Neural cell (in vitro differentiated cells): ENCODE measurements at regions not wholly inside any gene's neighbourhood (a gene's known extent, or its start where the extent isn't known, plus 50 kb on each side); places are given as distances from the start of the nearest gene placed in this dataset.

Experiments
- H2AFZ ChIP-seq: fragments of 200-600, 300-800 bp; sonication (generic), shearing (Covaris generic); 2 replicates; pipeline ENCODE4 v1.6.0; 2014; ENCODE audit warnings: low read depth, mild to moderate bottlenecking, antibody characterized with exemption, low read length, moderate library complexity
- H3F3A ChIP-seq: fragments of 200-600 bp; shearing (Covaris generic); 2 replicates; pipeline ENCODE4 v1.6.1; 2016; ENCODE audit warnings: mild to moderate bottlenecking, moderate library complexity, mixed read lengths, antibody characterized with exemption, low read length; ENCODE audit not compliant: insufficient read depth, poor library complexity, severe bottlenecking
- H3K27ac ChIP-seq: fragments of 200-600, 300-800 bp; sonication (generic), shearing (Covaris generic); 2 replicates; pipeline ENCODE4 v1.5.1; 2014; ENCODE audit warnings: mild to moderate bottlenecking, low read length, moderate library complexity
- H3K27me3 ChIP-seq: fragments of 300-800, 200-600 bp; sonication (generic), shearing (Covaris generic); 2 replicates; pipeline ENCODE4 v1.6.0; 2014; ENCODE audit warnings: mild to moderate bottlenecking, low read depth, low read length, moderate library complexity; ENCODE audit not compliant: insufficient read depth
- H3K36me3 ChIP-seq: fragments of 300-800, 200-600 bp; sonication (generic), shearing (Covaris generic); 2 replicates; pipeline ENCODE4 v1.5.1; 2014; ENCODE audit warnings: mild to moderate bottlenecking, antibody characterized with exemption, low read length, moderate library complexity; ENCODE audit not compliant: insufficient read depth
- H3K4me2 ChIP-seq: fragments of 300-800, 200-600 bp; sonication (generic), shearing (Covaris generic); 2 replicates; pipeline ENCODE4 v1.6.0; 2014; ENCODE audit warnings: mild to moderate bottlenecking, low read length
- H3K4me3 ChIP-seq: fragments of 300-800, 200-600 bp; sonication (generic), shearing (Covaris generic); 2 replicates; pipeline ENCODE4 v1.5.1; 2014; ENCODE audit warnings: mild to moderate bottlenecking, low read length, moderate library complexity
- H3K79me2 ChIP-seq: fragments of 200-600 bp; shearing (Covaris generic); replicated peaks from 2 replicates; pipeline ENCODE4 v1.6.0; 2014; ENCODE audit warnings: mild to moderate bottlenecking, low read length, moderate library complexity; ENCODE audit not compliant: insufficient read depth
- H3K9ac ChIP-seq: fragments of 300-800, 200-600 bp; sonication (generic), shearing (Covaris generic); 2 replicates; pipeline ENCODE4 v1.6.1; 2016; ENCODE audit warnings: mild to moderate bottlenecking, low read length, mixed read lengths
- H3K9me2 ChIP-seq: fragments of 200-600 bp; shearing (Covaris generic); 2 replicates; pipeline ENCODE4 v1.6.1; 2016; ENCODE audit warnings: mild to moderate bottlenecking, low read length, mixed read lengths; ENCODE audit not compliant: insufficient read depth
- H3K9me3 ChIP-seq: fragments of 200-600, 300-800 bp; sonication (generic), shearing (Covaris generic); 2 replicates; pipeline ENCODE4 v1.6.1; 2016; ENCODE audit warnings: mild to moderate bottlenecking, mixed run types, low read length, moderate library complexity, mixed read lengths
- H4K20me1 ChIP-seq: fragments of 200-600 bp; shearing (Covaris generic); 2 replicates; pipeline ENCODE4 v1.6.1; 2016; ENCODE audit warnings: mild to moderate bottlenecking, mixed run types; ENCODE audit not compliant: insufficient read depth
- EP300 ChIP-seq: fragments of 450-650 bp; conservative IDR thresholded peaks from 2 replicates; pipeline ENCODE4 v1.6.1; 2014; ENCODE audit warnings: antibody characterized with exemption, mild to moderate bottlenecking, moderate library complexity; ENCODE audit not compliant: poor library complexity, severe bottlenecking
- POLR2AphosphoS5 ChIP-seq: IDR thresholded peaks from 2 replicates; pipeline ENCODE4 v1.6.1; 2012
- RAD21 ChIP-seq: fragments of 450-650 bp; conservative IDR thresholded peaks from 2 replicates; pipeline ENCODE4 v1.6.1; 2014; ENCODE audit warnings: antibody characterized with exemption, mild to moderate bottlenecking, moderate library complexity
- TAF1 ChIP-seq: IDR thresholded peaks from 2 replicates; pipeline ENCODE4 v1.6.1; 2012; ENCODE audit warnings: low read depth
- TF ChIP-seq, protein P1 (sequence below): IDR thresholded peaks from 2 replicates; pipeline ENCODE4 v1.6.1; 2012; ENCODE audit warnings: borderline replicate concordance
- TF ChIP-seq, protein P2 (sequence below): fragments of 450-650 bp; IDR thresholded peaks from 2 replicates; pipeline ENCODE4 v1.5.1; 2014; ENCODE audit warnings: antibody characterized with exemption, mild to moderate bottlenecking, moderate library complexity; ENCODE audit not compliant: poor library complexity, severe bottlenecking

DNA sequence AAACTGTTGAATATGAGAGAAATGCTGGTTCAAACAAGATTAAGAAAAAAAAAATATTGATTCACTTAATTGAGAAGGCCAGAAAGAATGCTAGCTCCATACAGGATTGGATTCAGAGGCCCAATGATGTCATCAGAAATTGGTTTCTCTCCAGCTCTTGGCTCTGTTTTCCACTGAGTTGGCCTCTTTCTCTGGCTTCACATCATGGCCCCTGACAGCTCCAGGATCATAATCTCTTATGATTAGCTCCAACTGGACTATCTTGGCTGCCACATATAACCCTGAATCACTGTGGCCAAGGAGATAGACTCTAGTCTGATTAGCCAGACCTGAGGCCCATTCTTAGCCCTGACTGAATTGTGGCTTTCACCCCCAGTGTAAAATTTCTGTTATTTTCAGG is 244.7 kb upstream of the GRAMD2B start:
- no peaks in the 10 kb centered on the region for H3K79me2 ChIP-seq
- no peaks in the 10 kb centered on the region for H4K20me1 ChIP-seq
- no peaks in the 10 kb centered on the region for H3F3A ChIP-seq
- no peak overlapping the region for H3K9ac ChIP-seq
- no peaks in the 10 kb centered on the region for H3K9me3 ChIP-seq
- H3K27ac ChIP-seq: no peak overlapping the region
- no peaks in the 10 kb centered on the region for H3K36me3 ChIP-seq
- no peak overlapping the region for H2AFZ ChIP-seq
- H3K9me2 ChIP-seq: no peaks in the 10 kb centered on the region
- no peak overlapping the region for H3K4me3 ChIP-seq
- H3K4me2 ChIP-seq: no peak overlapping the region
- H3K27me3 ChIP-seq: no peaks in the 10 kb centered on the region
- no peak for TF ChIP-seq RAD21
- TF ChIP-seq, protein P1, sequence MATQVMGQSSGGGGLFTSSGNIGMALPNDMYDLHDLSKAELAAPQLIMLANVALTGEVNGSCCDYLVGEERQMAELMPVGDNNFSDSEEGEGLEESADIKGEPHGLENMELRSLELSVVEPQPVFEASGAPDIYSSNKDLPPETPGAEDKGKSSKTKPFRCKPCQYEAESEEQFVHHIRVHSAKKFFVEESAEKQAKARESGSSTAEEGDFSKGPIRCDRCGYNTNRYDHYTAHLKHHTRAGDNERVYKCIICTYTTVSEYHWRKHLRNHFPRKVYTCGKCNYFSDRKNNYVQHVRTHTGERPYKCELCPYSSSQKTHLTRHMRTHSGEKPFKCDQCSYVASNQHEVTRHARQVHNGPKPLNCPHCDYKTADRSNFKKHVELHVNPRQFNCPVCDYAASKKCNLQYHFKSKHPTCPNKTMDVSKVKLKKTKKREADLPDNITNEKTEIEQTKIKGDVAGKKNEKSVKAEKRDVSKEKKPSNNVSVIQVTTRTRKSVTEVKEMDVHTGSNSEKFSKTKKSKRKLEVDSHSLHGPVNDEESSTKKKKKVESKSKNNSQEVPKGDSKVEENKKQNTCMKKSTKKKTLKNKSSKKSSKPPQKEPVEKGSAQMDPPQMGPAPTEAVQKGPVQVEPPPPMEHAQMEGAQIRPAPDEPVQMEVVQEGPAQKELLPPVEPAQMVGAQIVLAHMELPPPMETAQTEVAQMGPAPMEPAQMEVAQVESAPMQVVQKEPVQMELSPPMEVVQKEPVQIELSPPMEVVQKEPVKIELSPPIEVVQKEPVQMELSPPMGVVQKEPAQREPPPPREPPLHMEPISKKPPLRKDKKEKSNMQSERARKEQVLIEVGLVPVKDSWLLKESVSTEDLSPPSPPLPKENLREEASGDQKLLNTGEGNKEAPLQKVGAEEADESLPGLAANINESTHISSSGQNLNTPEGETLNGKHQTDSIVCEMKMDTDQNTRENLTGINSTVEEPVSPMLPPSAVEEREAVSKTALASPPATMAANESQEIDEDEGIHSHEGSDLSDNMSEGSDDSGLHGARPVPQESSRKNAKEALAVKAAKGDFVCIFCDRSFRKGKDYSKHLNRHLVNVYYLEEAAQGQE: no peak
- TF ChIP-seq, protein P2, sequence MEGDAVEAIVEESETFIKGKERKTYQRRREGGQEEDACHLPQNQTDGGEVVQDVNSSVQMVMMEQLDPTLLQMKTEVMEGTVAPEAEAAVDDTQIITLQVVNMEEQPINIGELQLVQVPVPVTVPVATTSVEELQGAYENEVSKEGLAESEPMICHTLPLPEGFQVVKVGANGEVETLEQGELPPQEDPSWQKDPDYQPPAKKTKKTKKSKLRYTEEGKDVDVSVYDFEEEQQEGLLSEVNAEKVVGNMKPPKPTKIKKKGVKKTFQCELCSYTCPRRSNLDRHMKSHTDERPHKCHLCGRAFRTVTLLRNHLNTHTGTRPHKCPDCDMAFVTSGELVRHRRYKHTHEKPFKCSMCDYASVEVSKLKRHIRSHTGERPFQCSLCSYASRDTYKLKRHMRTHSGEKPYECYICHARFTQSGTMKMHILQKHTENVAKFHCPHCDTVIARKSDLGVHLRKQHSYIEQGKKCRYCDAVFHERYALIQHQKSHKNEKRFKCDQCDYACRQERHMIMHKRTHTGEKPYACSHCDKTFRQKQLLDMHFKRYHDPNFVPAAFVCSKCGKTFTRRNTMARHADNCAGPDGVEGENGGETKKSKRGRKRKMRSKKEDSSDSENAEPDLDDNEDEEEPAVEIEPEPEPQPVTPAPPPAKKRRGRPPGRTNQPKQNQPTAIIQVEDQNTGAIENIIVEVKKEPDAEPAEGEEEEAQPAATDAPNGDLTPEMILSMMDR: no peak

DNA sequence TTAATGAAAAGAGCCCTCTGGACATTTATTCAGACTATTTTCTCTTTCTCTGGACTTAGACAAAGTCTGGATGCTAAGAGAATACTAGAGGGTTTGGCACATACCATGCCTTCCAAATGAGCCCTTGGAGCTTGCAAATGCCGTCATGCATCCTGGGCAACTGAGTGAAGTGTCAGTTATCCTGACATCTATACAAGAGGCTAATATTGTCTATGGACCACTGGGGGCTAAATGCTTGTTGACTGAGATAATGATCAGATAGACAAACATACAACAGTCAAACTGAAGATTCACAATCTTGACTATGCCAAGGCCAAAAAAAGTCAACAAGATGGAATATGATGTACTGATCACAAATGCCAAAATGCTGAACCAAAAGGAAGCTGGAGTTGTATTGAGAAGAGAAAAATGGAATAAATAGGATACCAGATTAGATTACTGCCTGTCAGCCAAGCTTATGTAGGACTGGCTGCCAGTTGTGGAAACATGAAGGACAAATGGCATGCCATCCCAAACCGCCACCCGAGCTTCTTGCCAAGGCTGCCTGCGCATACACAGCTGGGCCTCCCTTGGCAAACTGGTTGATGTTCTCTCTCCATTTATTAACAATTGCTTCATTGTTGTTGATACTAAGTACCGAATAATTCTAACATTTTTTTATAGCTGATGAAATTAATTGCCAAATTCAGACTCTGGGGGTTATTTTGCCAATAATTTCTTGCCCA is 240.1 kb upstream of the GRAMD2B start:
- H2AFZ ChIP-seq: no peak overlapping the region

More for the DNA sequence above, 240.1 kb upstream of the GRAMD2B start:
- Histone ChIP-seq H3K27me3 (no peaks in the 10 kb centered on the region), H3K9me2 (no peaks in the 10 kb centered on the region), H3K9me3 (no peaks in the 10 kb centered on the region), H4K20me1 (no peaks in the 10 kb centered on the region), H3K9ac (no peak overlapping the region), H3F3A (no peaks in the 10 kb centered on the region), H3K4me3 (no peak overlapping the region), H3K79me2 (no peaks in the 10 kb centered on the region), H3K27ac (no peak overlapping the region), H3K36me3 (no peaks in the 10 kb centered on the region), H3K4me2 (no peak overlapping the region)
- TF ChIP-seq, protein P1: no peak
- no peak for TF ChIP-seq POLR2AphosphoS5
- TF ChIP-seq, protein P2: no peak
- no peak for TF ChIP-seq EP300
- no peak for TF ChIP-seq TAF1
